ENCODE measurements at regions not wholly inside any gene's neighbourhood (a gene's known extent, or its start where the extent isn't known, plus 50 kb on each side); places are given as distances from the start of the nearest gene placed in this dataset.

DNA sequence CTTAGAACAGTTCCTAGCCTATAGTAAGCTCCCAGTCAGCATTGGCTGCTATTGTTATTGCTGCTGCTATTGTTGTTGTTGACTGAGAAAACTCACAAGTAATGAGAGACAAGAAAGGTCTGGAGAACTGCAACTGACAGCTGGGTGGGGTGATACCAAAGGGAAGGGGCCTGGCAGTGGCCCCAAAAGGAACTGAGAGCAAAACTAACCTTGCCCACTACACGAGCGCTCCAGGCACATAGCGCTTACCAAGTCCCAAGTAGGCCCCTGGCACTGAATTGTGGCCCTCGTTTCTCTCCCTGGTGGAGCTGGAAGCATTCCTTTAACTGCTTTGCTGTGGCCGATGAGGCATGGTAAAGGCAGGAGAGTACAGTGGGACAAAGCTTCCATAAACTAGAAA, 59.7 kb downstream of the KCTD12 start:
- TF ChIP-seq POLR2A (IDR thresholded peaks at IDR 0.05): no peak
- no peak for TF ChIP-seq CTCF (IDR thresholded peaks at IDR 0.05)
